HEK293T (cell line): ENCODE measurements at regions not wholly inside any gene's neighbourhood (a gene's known extent, or its start where the extent isn't known, plus 50 kb on each side); places are given as distances from the start of the nearest gene placed in this dataset.

Source experiments
- BHLHE40 ChIP-seq: fragments of 450-650 bp; IDR thresholded peaks from 2 replicates; pipeline ENCODE4 v1.6.1; 2016; ENCODE audit warnings: mild to moderate bottlenecking, moderate library complexity, borderline replicate concordance
- FOXK2 ChIP-seq: fragments of 450-650 bp; IDR thresholded peaks from 2 replicates; pipeline ENCODE4 v1.6.1; 2016; ENCODE audit warnings: mild to moderate bottlenecking
- LEF1 ChIP-seq: fragments of 450-650 bp; IDR thresholded peaks from 2 replicates; pipeline ENCODE4 v1.6.1; 2017; ENCODE audit warnings: mild to moderate bottlenecking, borderline replicate concordance
- SP1 ChIP-seq: fragments of 450-650 bp; IDR thresholded peaks from 2 replicates; pipeline ENCODE4 v1.6.1; 2017
- TARDBP ChIP-seq: fragments of 450-650 bp; IDR thresholded peaks from 2 replicates; pipeline ENCODE4 v1.6.1; 2016
- ZNF384 ChIP-seq: fragments of 450-650 bp; IDR thresholded peaks from 2 replicates; pipeline ENCODE4 v1.6.1; 2016

DNA sequence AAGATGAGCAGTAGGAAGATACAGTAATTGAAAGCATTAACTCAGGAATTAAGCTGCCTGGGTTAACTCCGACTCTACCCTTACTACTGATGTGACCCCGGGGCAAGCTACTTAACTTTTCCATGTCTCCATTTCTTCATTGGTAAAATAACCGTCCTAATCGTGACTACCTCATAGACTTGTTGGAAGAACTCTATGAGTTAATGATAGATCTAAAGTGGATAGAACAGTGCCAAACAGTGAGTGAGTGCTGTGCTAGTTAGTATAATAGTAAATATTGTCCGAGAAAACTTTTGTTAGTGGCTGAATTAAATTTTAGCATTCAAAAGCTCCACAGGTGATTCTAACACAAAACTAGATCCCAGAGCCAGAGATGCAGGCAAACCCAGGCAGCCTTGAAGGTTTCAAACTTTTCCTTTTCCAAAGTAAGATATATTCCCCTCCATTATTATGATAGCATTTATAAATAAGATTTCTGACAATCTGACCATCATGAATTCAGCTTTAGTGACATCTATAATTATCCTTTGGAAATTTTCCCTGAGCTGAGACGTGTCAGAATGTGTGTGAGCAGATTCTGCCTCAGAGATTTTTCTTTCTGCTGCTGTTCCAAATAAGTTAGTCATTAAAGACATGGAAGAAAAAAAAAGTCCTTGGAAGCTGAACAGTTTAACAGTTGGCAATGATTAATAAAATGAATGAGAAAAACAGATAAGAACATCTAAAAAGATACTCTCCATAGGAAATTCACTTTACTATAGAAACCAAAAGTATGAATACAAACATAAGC is 369.5 kb downstream of the PRELID2 start:
- TF ChIP-seq FOXK2: no peak
- TF ChIP-seq LEF1: no peak
- no peak for TF ChIP-seq SP1
- TF ChIP-seq BHLHE40: no peak
- no peak for TF ChIP-seq TARDBP
- no peak for TF ChIP-seq ZNF384
